ENCODE measurements at regions not wholly inside any gene's neighbourhood (a gene's known extent, or its start where the extent isn't known, plus 50 kb on each side); places are given as distances from the start of the nearest gene placed in this dataset.
"Not testable (repeated sequence)": the region's sequence is repeated elsewhere in the genome, so short reads cannot be mapped to it uniquely, and the experiment has no call there.

- DNase-seq (ENCODE audit: low spot score) = not testable (repeated sequence)
Observed at GRCh38 chr17:13659051-13659450, 57.3 kb upstream of the HS3ST3A1 start.

GRCh38 chr17:13665872-13666635 lies 64.3 kb upstream of the HS3ST3A1 start:
- no peak for DNase-seq (ENCODE audit: low spot score)

GRCh38 chr17:13671341-13671740 lies 69.6 kb upstream of the HS3ST3A1 start:
- DNase-seq (ENCODE audit: low spot score) = no peak

GRCh38 chr17:13671771-13672170 lies 70.0 kb upstream of the HS3ST3A1 start:
- no peak for DNase-seq (ENCODE audit: low spot score)

GRCh38 chr17:13678361-13678760 lies 76.6 kb upstream of the HS3ST3A1 start:
- no peak for DNase-seq (ENCODE audit: low spot score)

- DNase-seq (ENCODE audit: low spot score) = no peak
Observed at GRCh38 chr17:13678841-13679240, 77.1 kb upstream of the HS3ST3A1 start.

- no peak for DNase-seq (ENCODE audit: low spot score)
Observed at GRCh38 chr17:13688716-13689115, 87.0 kb upstream of the HS3ST3A1 start.

GRCh38 chr17:13690806-13691205 lies 89.1 kb upstream of the HS3ST3A1 start:
- DNase-seq (ENCODE audit: low spot score) = no peak

GRCh38 chr17:13694934-13695333 lies 93.2 kb upstream of the HS3ST3A1 start:
- no peak for DNase-seq (ENCODE audit: low spot score)

- DNase-seq (ENCODE audit: low spot score) = no peak
Observed at GRCh38 chr17:13698832-13699231, 97.1 kb upstream of the HS3ST3A1 start.

GRCh38 chr17:13699261-13699660 lies 97.5 kb upstream of the HS3ST3A1 start:
- no peak for DNase-seq (ENCODE audit: low spot score)

- no peak for DNase-seq (ENCODE audit: low spot score)
Observed at GRCh38 chr17:13702266-13702665, 100.5 kb upstream of the HS3ST3A1 start.

- DNase-seq (ENCODE audit: low spot score) = no peak
Observed at GRCh38 chr17:13704333-13704732, 102.6 kb upstream of the HS3ST3A1 start.

GRCh38 chr17:13705221-13705620 lies 103.5 kb upstream of the HS3ST3A1 start:
- no peak for DNase-seq (ENCODE audit: low spot score)

GRCh38 chr17:13721705-13722104 lies 120.0 kb upstream of the HS3ST3A1 start:
- DNase-seq (ENCODE audit: low spot score) = no peak

GRCh38 chr17:13725288-13725990 lies 123.7 kb upstream of the HS3ST3A1 start:
- DNase-seq (ENCODE audit: low spot score) = peak; percentile 13

- DNase-seq (ENCODE audit: low spot score) = no peak
Observed at GRCh38 chr17:13727441-13728171, 125.9 kb upstream of the HS3ST3A1 start.

GRCh38 chr17:13728781-13729180 lies 127.1 kb upstream of the HS3ST3A1 start:
- DNase-seq (ENCODE audit: low spot score) = no peak

GRCh38 chr17:13729466-13730134 lies 127.9 kb upstream of the HS3ST3A1 start:
- DNase-seq (ENCODE audit: low spot score) = no peak

GRCh38 chr17:13734880-13735279 lies 133.2 kb upstream of the HS3ST3A1 start:
- DNase-seq (ENCODE audit: low spot score) = no peak

- DNase-seq (ENCODE audit: low spot score) = no peak
Observed at GRCh38 chr17:13735444-13735843, 133.7 kb upstream of the HS3ST3A1 start.

GRCh38 chr17:13735861-13736260 lies 134.1 kb upstream of the HS3ST3A1 start:
- DNase-seq (ENCODE audit: low spot score) = no peak

All from HuH-7.5 (cell line).